Fibroblast of lung (primary cell): ENCODE measurements at regions not wholly inside any gene's neighbourhood (a gene's known extent, or its start where the extent isn't known, plus 50 kb on each side); places are given as distances from the start of the nearest gene placed in this dataset.

Experiments
- CTCF ChIP-seq, 2 donors: IDR thresholded peaks in 1 of 2; conservative IDR thresholded peaks in 1 of 2; 1 replicate in 1 of 2; 2 replicates in 1 of 2; pipeline ENCODE4 v1.5.1; 2011 to 2012; ENCODE audit warnings: low read length in 2 of 2, control low read depth in 1 of 2, inconsistent platforms in 1 of 2, low read depth in 1 of 2, mild to moderate bottlenecking in 1 of 2
- EZH2 ChIP-seq: IDR thresholded peaks from 2 replicates; pipeline ENCODE4 v1.5.1; 2012; ENCODE audit warnings: low read length, control low read depth, mild to moderate bottlenecking; ENCODE audit errors: missing control alignments

- TF ChIP-seq CTCF (conservative IDR thresholded peaks at IDR 0.05 in 1 of 2, IDR thresholded peaks at IDR 0.05 in 1 of 2; ENCODE audit: low read depth in 1 of 2, low read length in 2 of 2) (no peak), EZH2 (no peak)
Observed at GRCh38 chr7:23963461-23964165, 253.6 kb downstream of the STK31 start.
